GM21526 (cell line): ENCODE measurements at regions not wholly inside any gene's neighbourhood (a gene's known extent, or its start where the extent isn't known, plus 50 kb on each side); places are given as distances from the start of the nearest gene placed in this dataset.

Experiments
- ATAC-seq: cut with Tn5 transposase; IDR thresholded peaks from one replicate; pipeline ENCODE4 v1.9.1; 2021; ENCODE audit warnings: moderate library complexity; ENCODE audit not compliant: unreplicated experiment, low FRiP score

DNA sequence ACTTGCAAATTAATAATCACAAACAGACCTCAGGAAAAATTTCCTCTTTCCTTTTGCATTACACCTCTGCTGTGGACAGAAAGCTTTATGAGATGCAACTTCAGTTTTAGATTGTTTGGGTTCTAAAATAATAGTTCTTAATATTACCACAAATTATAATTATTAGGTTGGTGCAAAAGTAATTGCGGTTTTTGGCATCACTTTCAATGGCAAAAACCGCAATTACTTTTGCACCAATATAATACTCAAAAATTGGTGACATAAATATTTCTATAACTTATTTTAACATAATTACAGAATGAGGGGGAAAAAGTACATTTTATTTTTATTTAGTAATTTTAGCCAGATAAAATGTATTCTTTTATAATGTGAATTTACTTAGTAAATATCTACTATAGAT lies 804.4 kb upstream of the FAM98A start:
- ATAC-seq: no peak

GRCh38 chr2:34402376-34402775 lies 803.3 kb upstream of the FAM98A start:
- ATAC-seq: no peak

- no peak for ATAC-seq
Observed at GRCh38 chr2:34401186-34401585, 802.1 kb upstream of the FAM98A start.

GRCh38 chr2:34388446-34388845 lies 789.3 kb upstream of the FAM98A start:
- no peak for ATAC-seq

DNA sequence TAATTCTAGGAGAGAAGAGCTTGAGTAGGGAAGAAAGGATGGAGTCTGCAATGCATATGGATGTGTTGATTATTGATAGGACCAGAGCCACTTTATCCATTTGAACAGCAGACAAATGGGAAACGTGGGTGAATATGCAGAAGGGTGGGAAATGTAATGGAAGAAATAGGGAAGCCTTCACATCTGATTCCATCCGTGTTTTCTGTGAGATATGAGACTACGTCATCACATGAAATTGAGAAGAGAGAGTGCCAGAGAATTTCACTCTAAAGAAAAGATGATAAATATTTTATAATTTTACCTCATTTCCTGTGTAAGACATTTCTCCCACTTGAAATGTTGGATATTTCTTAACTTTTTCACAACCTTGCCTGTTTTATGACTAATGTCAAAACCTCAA lies 788.4 kb upstream of the FAM98A start:
- no peak for ATAC-seq

- ATAC-seq: no peak
Observed at GRCh38 chr2:34379586-34379985, 780.5 kb upstream of the FAM98A start.

DNA sequence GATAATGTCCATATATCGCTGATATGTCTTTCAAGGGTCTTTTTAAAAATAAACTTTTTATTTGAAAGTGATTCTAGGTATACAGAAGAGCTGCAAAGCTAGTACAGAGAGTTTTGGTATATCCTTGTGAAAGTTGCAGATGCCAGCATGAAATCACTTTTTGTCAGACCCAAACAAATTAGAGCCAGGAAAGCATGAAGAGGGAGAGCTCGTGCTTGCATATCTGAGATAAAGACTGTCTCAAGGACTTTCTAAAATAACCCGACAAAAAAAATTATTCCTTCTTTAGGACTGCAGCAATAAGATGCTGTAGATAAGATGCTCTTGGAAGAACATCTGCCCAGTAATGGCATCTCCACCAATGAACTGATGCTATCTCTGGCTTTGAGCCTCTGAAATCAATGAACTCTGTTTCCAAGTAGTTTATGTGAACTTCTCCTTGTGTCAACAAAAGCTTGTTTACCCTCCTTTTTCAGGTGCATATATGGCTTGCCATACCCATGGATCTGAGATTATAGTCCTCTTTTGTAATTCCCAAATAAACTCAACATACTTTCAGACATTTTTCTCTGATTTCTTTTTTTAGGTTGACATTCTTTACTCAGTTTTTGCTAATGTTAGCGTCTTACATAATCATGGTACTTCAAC lies 774.6 kb upstream of the FAM98A start:
- ATAC-seq: no peak

GRCh38 chr2:34372967-34373366 lies 773.9 kb upstream of the FAM98A start:
- ATAC-seq: no peak

- ATAC-seq: no peak
Observed at GRCh38 chr2:34371711-34372110, 772.6 kb upstream of the FAM98A start.

GRCh38 chr2:34368304-34368703 lies 769.2 kb upstream of the FAM98A start:
- no peak for ATAC-seq

- ATAC-seq: no peak
Observed at GRCh38 chr2:34365932-34366331, 766.8 kb upstream of the FAM98A start.

- no peak for ATAC-seq
Observed at GRCh38 chr2:34365512-34365911, 766.4 kb upstream of the FAM98A start.

- no peak for ATAC-seq
Observed at GRCh38 chr2:34353509-34354113, 754.5 kb upstream of the FAM98A start.

GRCh38 chr2:34349527-34349926 lies 750.4 kb upstream of the FAM98A start:
- no peak for ATAC-seq

DNA sequence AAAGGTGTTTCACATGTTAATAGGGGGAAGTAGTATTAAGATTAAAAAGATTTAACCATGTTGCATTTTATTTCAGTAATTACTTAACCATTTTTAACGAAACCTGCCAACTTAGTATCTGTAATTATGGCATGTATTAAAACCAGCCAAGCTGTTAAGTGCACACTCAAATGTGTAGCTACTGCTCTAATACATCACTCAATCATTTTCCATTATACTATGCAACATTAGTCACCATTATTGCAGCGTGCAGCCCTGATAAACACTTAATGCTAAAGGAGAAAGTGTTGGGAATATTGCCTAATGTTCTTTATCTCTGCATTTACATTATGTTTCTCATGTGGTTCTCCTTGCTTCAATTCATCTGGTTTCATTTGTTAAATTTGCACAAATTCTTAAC lies 745.9 kb upstream of the FAM98A start:
- ATAC-seq: no peak

DNA sequence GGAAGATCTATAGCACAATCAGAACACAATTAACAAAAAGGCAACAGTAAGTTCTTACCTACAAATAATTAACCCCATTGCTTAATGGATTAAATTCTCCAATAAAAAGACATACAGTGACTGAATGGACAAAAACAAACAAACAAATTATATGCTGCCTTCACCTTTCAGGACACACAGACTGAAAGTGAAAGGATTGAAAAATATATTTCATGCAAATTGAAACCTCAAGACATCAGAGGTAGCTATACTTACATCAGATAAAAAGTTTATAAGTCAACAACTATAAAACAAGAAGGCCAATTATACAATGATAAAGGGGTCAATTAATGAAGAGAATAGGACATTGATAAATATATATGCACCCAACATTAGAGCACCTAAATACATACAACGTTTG lies 741.2 kb upstream of the FAM98A start:
- ATAC-seq: no peak

DNA sequence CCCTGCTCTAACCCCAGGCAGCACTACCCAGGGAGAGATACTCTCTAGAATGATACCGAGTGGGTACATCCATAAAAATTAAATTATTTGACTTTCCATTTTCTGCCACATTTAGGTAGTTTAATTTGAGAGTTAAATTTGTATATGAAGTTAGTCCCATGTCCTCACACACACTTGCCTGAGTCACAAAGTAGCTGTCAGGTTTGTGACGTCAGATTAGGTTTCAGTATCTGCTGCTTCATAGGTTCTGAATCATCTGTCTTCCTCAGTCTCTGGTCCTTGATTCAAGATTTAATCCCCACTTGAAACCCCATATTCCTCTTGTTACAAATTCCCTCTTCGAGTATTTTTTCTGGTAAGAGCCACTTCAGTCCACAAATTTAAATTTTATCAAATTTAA lies 738.6 kb upstream of the FAM98A start:
- ATAC-seq: no peak

- ATAC-seq: no peak
Observed at GRCh38 chr2:34332813-34333212, 733.7 kb upstream of the FAM98A start.

DNA sequence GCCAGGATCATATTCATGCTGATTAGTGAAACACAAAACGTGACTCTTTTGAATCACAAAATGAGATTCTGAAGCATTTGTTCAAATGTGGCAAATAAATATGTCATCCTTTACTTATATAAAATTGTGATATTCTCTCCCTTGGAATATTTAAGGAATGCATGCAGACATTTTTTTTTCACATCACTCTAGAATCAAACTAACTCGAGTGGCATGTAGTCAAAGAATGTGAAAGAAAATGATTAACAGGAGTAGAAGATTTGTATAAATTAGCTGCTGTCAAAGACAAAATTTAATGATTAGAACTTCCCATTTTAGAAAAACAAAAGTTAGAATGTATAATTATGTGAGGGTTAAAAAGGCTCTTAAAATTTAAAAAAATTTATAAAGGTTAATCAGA lies 721.0 kb upstream of the FAM98A start:
- ATAC-seq: no peak

- no peak for ATAC-seq
Observed at GRCh38 chr2:34317797-34318196, 718.7 kb upstream of the FAM98A start.

DNA sequence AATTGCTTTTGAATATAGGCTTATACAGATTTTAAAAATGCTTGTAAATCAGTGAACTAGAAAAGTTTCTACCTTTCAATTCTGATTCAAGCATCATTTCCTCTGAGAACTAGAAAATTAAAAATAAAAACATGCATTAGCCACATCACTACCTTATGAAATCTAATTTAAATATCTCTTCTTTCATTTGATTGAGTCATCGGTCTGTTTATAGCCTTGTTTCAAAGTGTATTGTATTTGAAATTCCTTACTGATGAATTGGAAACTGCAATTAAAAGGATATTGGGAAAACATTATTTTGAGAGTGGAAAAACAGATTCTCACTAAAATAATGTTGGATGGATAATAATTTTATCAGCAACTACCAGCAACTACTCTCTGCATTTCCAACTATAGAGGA lies 717.7 kb upstream of the FAM98A start:
- ATAC-seq: no peak

GRCh38 chr2:34311816-34312215 lies 712.7 kb upstream of the FAM98A start:
- ATAC-seq: no peak

DNA sequence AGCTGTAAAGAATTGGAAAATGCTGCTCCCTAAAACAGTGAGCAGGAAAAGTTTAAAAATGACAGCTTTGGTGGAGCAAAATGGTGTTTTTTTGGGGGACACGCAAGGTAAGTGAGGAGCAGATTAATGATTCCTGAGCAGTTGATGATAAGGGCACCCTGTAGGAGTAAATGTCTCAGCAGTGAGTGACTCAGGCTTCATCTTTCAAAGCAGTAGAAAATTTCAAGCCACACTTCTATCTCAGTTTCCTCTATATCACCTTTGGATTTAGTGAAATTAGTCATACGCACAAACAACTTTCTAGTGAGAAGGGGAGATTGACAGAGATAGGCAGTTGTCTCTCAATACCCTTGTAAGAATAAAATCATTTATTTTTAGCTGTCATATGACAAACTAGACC lies 709.0 kb upstream of the FAM98A start:
- ATAC-seq: no peak
